Activated CD4-positive, alpha-beta T cell treated with anti-CD3 and anti-CD28 coated beads for 36 hours (primary cell): ENCODE measurements at regions not wholly inside any gene's neighbourhood (a gene's known extent, or its start where the extent isn't known, plus 50 kb on each side); places are given as distances from the start of the nearest gene placed in this dataset.

Experiments used
- ATAC-seq: fragments of 200-7000 bp; cut with Tn5 transposase; one replicate; pipeline ENCODE4 v1.10.0; 2021; ENCODE audit warnings: mild to moderate bottlenecking, moderate library complexity
- CTCF ChIA-PET: fragments of 350-600 bp; sonication (Branson Sonifier 250); formaldehyde crosslinking; loops from one replicate; lab custom pipeline; 2021; ENCODE audit warnings: antibody characterized with exemption; lab: Charles Lee
- POLR2A ChIA-PET: fragments of 350-600 bp; sonication (Branson Sonifier 250); formaldehyde crosslinking; loops from one replicate; lab custom pipeline; 2021; ENCODE audit warnings: antibody characterized with exemption, inconsistent platforms; lab: Charles Lee
- DNase-seq: peaks from one replicate; pipeline ENCODE4 v3.0.0-alpha.2; 2020
- H3K27ac Mint-ChIP-seq: one replicate; pipeline ENCODE4 v1.8.0; 2021; ENCODE audit warnings: mixed read lengths
- H3K27me3 Mint-ChIP-seq: one replicate; pipeline ENCODE4 v1.8.0; 2021; ENCODE audit warnings: mixed read lengths
- H3K36me3 Mint-ChIP-seq: one replicate; pipeline ENCODE4 v1.8.0; 2021; ENCODE audit warnings: low read depth, mixed read lengths
- H3K4me1 Mint-ChIP-seq: one replicate; pipeline ENCODE4 v1.8.0; 2021; ENCODE audit warnings: mixed read lengths
- H3K4me3 Mint-ChIP-seq: one replicate; pipeline ENCODE4 v1.8.0; 2021; ENCODE audit warnings: mild to moderate bottlenecking, moderate library complexity, mixed read lengths
- H3K9me3 Mint-ChIP-seq: one replicate; pipeline ENCODE4 v1.8.0; 2021; ENCODE audit warnings: low read depth, mixed read lengths
- intact Hi-C, 2 experiments: fragments of 100-400 bp; cut with DNase I in 1 of 2; cut with micrococcal nuclease in 1 of 2; formaldehyde crosslinking; loops; one replicate each; pipeline versions ENCODE4 v1.14.2 to v1.15.1; 2022 to 2024; cut with DNase I, micrococcal nuclease

GRCh38 chr4:133493776-133494175 is 344.7 kb downstream of the PCDH10 start:
- peaks cover 4% of the 10 kb centered on the region for H3K9me3 Mint-ChIP-seq
- H3K36me3 Mint-ChIP-seq: no peaks in the 10 kb centered on the region
- intact Hi-C loops: no loop called here

GRCh38 chr4:133493241-133493640 is 344.1 kb downstream of the PCDH10 start:
- Mint-ChIP-seq H3K27me3 (no peaks in the 10 kb centered on the region), H3K36me3 (no peaks in the 10 kb centered on the region), H3K4me3 (no peak overlapping the region), H3K4me1 (no peaks in the 10 kb centered on the region), H3K9me3 (peaks cover 4% of the 10 kb centered on the region), H3K27ac (no peak overlapping the region)
- POLR2A ChIA-PET: no interaction called here
- ATAC-seq (no peak), DNase-seq (no peak)
- CTCF ChIA-PET: no interaction called here
- intact Hi-C loops: no loop called here

More at GRCh38 chr4:133493776-133494175, 344.7 kb downstream of the PCDH10 start:
- POLR2A ChIA-PET: no interaction called here
- Mint-ChIP-seq H3K27me3 (no peaks in the 10 kb centered on the region), H3K4me3 (no peak overlapping the region), H3K4me1 (no peaks in the 10 kb centered on the region), H3K27ac (no peak overlapping the region)
- ATAC-seq (no peak), DNase-seq (no peak)
- CTCF ChIA-PET: no interaction called here

DNA sequence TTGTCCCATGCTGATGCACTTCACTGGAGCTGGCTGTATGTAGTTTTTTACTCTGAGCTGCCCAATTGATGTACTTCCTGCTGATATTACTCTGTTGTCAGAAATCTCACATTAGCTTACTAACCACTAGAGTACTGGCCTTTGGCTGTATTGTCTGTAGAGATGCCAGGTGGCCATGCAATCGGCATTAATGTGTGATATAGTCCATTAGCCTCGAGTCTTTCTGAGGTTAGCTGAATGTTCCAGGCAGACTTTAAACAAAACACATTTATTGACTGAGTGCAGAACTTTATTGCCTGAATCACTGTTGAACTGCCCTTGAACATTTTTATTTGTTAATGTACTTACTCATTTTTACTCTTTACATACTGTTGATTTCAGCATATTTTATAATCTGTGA is 335.2 kb downstream of the PCDH10 start:
- Mint-ChIP-seq H3K9me3 (peaks cover 2% of the 10 kb centered on the region), H3K4me1 (no peaks in the 10 kb centered on the region), H3K4me3 (no peak overlapping the region), H3K36me3 (no peaks in the 10 kb centered on the region), H3K27me3 (no peaks in the 10 kb centered on the region), H3K27ac (no peak overlapping the region)
- DNase-seq (no peak), ATAC-seq (no peak)
- CTCF ChIA-PET: no interaction called here
- intact Hi-C loops: no loop called here
- POLR2A ChIA-PET: no interaction called here

DNA sequence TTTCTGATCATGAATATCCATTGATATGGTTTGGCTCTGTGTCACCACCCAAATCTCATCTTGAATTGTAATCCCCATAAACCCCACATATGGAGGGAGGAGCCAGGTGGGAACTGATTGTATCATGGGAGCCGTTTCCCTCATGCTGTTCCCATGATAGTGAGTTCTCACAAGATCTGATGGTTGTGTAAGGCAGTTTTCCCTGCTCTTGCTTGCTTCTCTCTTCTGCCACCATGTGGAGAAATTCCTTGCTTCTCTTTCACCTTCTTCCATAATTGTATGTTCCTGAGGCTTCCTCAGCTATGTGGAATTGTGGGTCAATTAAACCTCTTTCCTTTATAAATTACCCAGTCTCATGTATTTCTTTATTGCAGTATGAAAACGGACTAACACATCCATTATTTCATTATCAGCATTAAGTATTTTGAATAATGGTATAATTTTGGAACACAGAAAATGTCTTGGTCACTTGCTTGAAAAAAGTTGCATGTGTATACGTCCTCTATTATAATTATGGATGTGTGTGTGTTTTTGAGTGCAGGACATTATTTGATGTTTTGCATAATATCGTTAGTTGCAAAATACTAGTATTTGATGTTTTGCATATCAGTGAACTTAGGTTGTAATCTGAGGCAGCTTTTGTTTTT is 334.6 kb downstream of the PCDH10 start:
- POLR2A ChIA-PET: no interaction called here
- H3K4me3 Mint-ChIP-seq: no peak overlapping the region
- H3K36me3 Mint-ChIP-seq: no peaks in the 10 kb centered on the region
- no peak for DNase-seq
- H3K27me3 Mint-ChIP-seq: no peaks in the 10 kb centered on the region
- H3K27ac Mint-ChIP-seq: no peak overlapping the region
- CTCF ChIA-PET: no interaction called here
- no peaks in the 10 kb centered on the region for H3K4me1 Mint-ChIP-seq
- ATAC-seq: no peak
- intact Hi-C loops: no loop called here
- H3K9me3 Mint-ChIP-seq: peaks cover 2% of the 10 kb centered on the region

DNA sequence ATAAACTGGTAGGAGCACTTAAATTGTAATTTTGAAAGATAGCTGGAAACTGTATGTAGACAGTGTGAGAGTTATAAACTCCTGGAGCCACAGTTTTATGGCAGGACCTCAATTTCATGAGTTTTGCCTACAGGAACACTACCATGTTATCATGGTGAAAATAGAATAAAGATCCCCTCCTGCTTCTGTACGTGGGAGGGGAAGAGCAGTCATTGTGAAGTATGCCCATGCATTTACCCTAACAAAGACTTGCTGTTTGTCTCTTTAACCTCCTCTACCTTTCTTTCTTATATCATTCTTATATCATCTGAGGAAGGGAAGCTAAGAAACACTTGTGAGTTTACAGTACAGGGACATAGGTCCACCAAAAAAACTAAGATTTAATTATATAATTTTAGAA is 327.0 kb downstream of the PCDH10 start:
- H3K9me3 Mint-ChIP-seq: no peaks in the 10 kb centered on the region
- H3K4me1 Mint-ChIP-seq: no peaks in the 10 kb centered on the region
- no peaks in the 10 kb centered on the region for H3K36me3 Mint-ChIP-seq
- DNase-seq: no peak
- intact Hi-C loops: no loop called here
- no peak overlapping the region for H3K27ac Mint-ChIP-seq
- CTCF ChIA-PET: no interaction called here
- no peak for ATAC-seq
- no peak overlapping the region for H3K4me3 Mint-ChIP-seq
- H3K27me3 Mint-ChIP-seq: no peaks in the 10 kb centered on the region
- POLR2A ChIA-PET: no interaction called here

- Mint-ChIP-seq H3K27me3 (no peaks in the 10 kb centered on the region), H3K36me3 (no peaks in the 10 kb centered on the region), H3K4me1 (no peaks in the 10 kb centered on the region), H3K27ac (no peak overlapping the region), H3K4me3 (no peak overlapping the region), H3K9me3 (no peaks in the 10 kb centered on the region)
- ChIA-PET POLR2A (no interaction called here), CTCF (no interaction called here)
- no peak for DNase-seq
- no peak for ATAC-seq
- intact Hi-C loops: no loop called here
Observed at GRCh38 chr4:133474501-133474900, 325.4 kb downstream of the PCDH10 start.

DNA sequence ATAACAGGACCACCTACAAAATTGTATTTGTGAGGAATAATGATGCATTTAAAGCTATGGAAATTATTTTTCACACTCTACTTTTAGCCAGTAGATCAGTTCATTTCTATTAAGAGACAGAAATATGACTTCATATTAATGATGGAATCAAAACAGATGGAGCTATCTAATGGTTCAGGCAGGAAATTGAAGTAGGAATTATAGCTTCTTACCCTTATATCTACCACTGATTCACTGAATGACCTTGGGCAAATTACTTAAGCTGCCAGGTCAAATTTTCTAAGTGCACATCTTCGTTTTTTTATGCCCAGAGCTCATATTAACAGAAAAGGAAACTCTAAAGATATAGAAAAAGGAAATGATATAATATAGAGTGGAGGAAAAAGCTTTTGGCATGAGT is 323.1 kb downstream of the PCDH10 start:
- ChIA-PET POLR2A (no interaction called here), CTCF (no interaction called here)
- no peak for DNase-seq
- no peaks in the 10 kb centered on the region for H3K27me3 Mint-ChIP-seq
- ATAC-seq: no peak
- H3K36me3 Mint-ChIP-seq: no peaks in the 10 kb centered on the region
- intact Hi-C loops: no loop called here
- H3K4me3 Mint-ChIP-seq: no peak overlapping the region
- H3K27ac Mint-ChIP-seq: no peak overlapping the region
- no peaks in the 10 kb centered on the region for H3K4me1 Mint-ChIP-seq
- H3K9me3 Mint-ChIP-seq: no peaks in the 10 kb centered on the region

GRCh38 chr4:133467290-133467947 is 318.3 kb downstream of the PCDH10 start:
- H3K27ac Mint-ChIP-seq: no peak overlapping the region
- H3K27me3 Mint-ChIP-seq: no peaks in the 10 kb centered on the region
- CTCF ChIA-PET: no interaction called here
- peaks cover 2% of the 10 kb centered on the region for H3K9me3 Mint-ChIP-seq
- H3K36me3 Mint-ChIP-seq: no peaks in the 10 kb centered on the region
- intact Hi-C loops: no loop called here
- H3K4me1 Mint-ChIP-seq: no peaks in the 10 kb centered on the region
- ATAC-seq (no peak), DNase-seq (no peak)
- POLR2A ChIA-PET: no interaction called here
- H3K4me3 Mint-ChIP-seq: no peak overlapping the region

DNA sequence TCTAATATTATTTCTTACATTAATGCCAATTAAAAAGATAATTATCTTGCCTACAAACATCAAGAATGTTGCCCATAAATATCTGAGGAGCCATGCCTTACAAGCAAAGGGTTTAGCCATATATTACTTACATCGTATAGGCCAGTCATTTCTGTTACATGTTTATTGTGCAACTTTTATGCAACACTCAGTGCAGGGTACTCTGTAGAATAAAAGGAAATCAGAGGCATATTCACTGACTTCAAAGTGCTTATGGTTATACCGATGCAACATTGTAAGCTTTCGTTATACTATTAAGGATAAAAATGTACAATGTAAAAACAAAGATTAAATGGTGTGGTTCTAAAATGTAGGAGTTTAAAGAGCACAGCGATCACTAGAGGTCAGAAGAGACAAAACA is 315.9 kb downstream of the PCDH10 start:
- ATAC-seq: no peak
- Mint-ChIP-seq H3K9me3 (peaks cover 4% of the 10 kb centered on the region), H3K36me3 (no peaks in the 10 kb centered on the region), H3K4me1 (no peaks in the 10 kb centered on the region), H3K27me3 (no peaks in the 10 kb centered on the region), H3K4me3 (no peak overlapping the region), H3K27ac (no peak overlapping the region)
- DNase-seq: no peak
- ChIA-PET POLR2A (no interaction called here), CTCF (no interaction called here)
- intact Hi-C loops: no loop called here

GRCh38 chr4:133464311-133464710 is 315.2 kb downstream of the PCDH10 start:
- CTCF ChIA-PET: no interaction called here
- Mint-ChIP-seq H3K4me3 (no peak overlapping the region), H3K36me3 (no peaks in the 10 kb centered on the region), H3K27me3 (no peaks in the 10 kb centered on the region), H3K27ac (no peak overlapping the region), H3K4me1 (no peaks in the 10 kb centered on the region), H3K9me3 (peaks cover 4% of the 10 kb centered on the region)
- DNase-seq (no peak), ATAC-seq (no peak)
- POLR2A ChIA-PET: no interaction called here
- intact Hi-C loops: no loop called here

- ATAC-seq (no peak), DNase-seq (no peak)
- ChIA-PET CTCF (no interaction called here), POLR2A (no interaction called here)
- H3K9me3 Mint-ChIP-seq: peaks cover 5% of the 10 kb centered on the region
- H3K4me1 Mint-ChIP-seq: no peaks in the 10 kb centered on the region
- intact Hi-C loops: no loop called here
- no peak overlapping the region for H3K27ac Mint-ChIP-seq
- no peak overlapping the region for H3K4me3 Mint-ChIP-seq
- H3K36me3 Mint-ChIP-seq: no peaks in the 10 kb centered on the region
- no peaks in the 10 kb centered on the region for H3K27me3 Mint-ChIP-seq
Observed at GRCh38 chr4:133452678-133453077, 303.6 kb downstream of the PCDH10 start.

GRCh38 chr4:133450813-133451212 is 301.7 kb downstream of the PCDH10 start:
- no peaks in the 10 kb centered on the region for H3K4me1 Mint-ChIP-seq
- POLR2A ChIA-PET: no interaction called here
- H3K36me3 Mint-ChIP-seq: no peaks in the 10 kb centered on the region
- ATAC-seq (no peak), DNase-seq (no peak)
- CTCF ChIA-PET: no interaction called here
- H3K27me3 Mint-ChIP-seq: no peaks in the 10 kb centered on the region
- H3K4me3 Mint-ChIP-seq: no peak overlapping the region
- peaks cover 4% of the 10 kb centered on the region for H3K9me3 Mint-ChIP-seq
- intact Hi-C loops: no loop called here
- no peak overlapping the region for H3K27ac Mint-ChIP-seq
